RWPE1 (cell line): ENCODE measurements at regions not wholly inside any gene's neighbourhood (a gene's known extent, or its start where the extent isn't known, plus 50 kb on each side); places are given as distances from the start of the nearest gene placed in this dataset.
A peak's percentile ranks its signal among the peaks of the same experiment; 100 is the strongest.

Experiments used
- CTCF ChIA-PET: fragments of 350-600 bp; sonication (Branson Sonifier 250); formaldehyde crosslinking; extraction: SDS; loops from one replicate; lab custom pipeline; 2021; lab: Yijun Ruan, JAX
- POLR2A ChIA-PET: fragments of 400-600 bp; formaldehyde crosslinking; extraction: SDS; loops from one replicate; lab custom pipeline; 2020; ENCODE audit warnings: antibody characterized with exemption; ENCODE audit not compliant: low non-redundant PET; lab: Yijun Ruan, JAX
- DNase-seq: peaks from one replicate; pipeline ENCODE4 v3.0.0; 2012; ENCODE audit warnings: low spot score
- H3K27ac ChIP-seq: fragments of 450-650 bp; 2 replicates; pipeline ENCODE4 v1.5.1; 2017
- CTCF ChIP-seq: fragments of 450-650 bp; conservative IDR thresholded peaks from 2 replicates; pipeline ENCODE4 v1.5.1; 2017; ENCODE audit warnings: low read depth, mild to moderate bottlenecking

GRCh38 chr12:3364661-3365462, 126.1 kb upstream of the PRMT8 start:
- no peak for TF ChIP-seq CTCF
- no peak for DNase-seq
- CTCF ChIA-PET, result interaction anchor here (1.3 to 1.7 kb wide), 3 partner anchors 13 to 65 kb away, joined by 3 to 10 read pairs (median 6); no protein-coding TSS in a partner anchor
- H3K27ac ChIP-seq, result no peak overlapping the region
- POLR2A ChIA-PET, result no interaction called here

GRCh38 chr12:3365463-3366411, 125.3 kb upstream of the PRMT8 start:
- ChIA-PET CTCF (interaction anchor here (1.3 to 1.7 kb wide), 3 partner anchors 14 to 66 kb away, joined by 3 to 10 read pairs (median 6); no protein-coding TSS in a partner anchor), POLR2A (no interaction called here)
- DNase-seq, result peak; percentile 64
- no peak overlapping the region for H3K27ac ChIP-seq
- no peak for TF ChIP-seq CTCF

- CTCF ChIA-PET, result interaction anchor here (0.6 to 1.3 kb wide), 3 partner anchors 53 to 338 kb away, joined by 3 to 4 read pairs (median 4); no protein-coding TSS in a partner anchor
- no peak for DNase-seq
- TF ChIP-seq CTCF, result no peak
- POLR2A ChIA-PET, result no interaction called here
- no peak overlapping the region for H3K27ac ChIP-seq
Measured at GRCh38 chr12:3366451-3367110, 124.4 kb upstream of the PRMT8 start.

- H3K27ac ChIP-seq, result no peak overlapping the region
- ChIA-PET POLR2A (no interaction called here), CTCF (interaction anchor here (0.6 kb wide), 1 partner anchor 13 kb away, joined by 4 read pairs; no protein-coding TSS in a partner anchor)
- no peak for TF ChIP-seq CTCF
- no peak for DNase-seq
Measured at GRCh38 chr12:3367750-3368444, 123.1 kb upstream of the PRMT8 start.

- ChIA-PET CTCF (no interaction called here), POLR2A (no interaction called here)
- TF ChIP-seq CTCF, result no peak
- no peak overlapping the region for H3K27ac ChIP-seq
- no peak for DNase-seq
Measured at GRCh38 chr12:3371018-3371417, 120.0 kb upstream of the PRMT8 start.
